Liver (tissue), 8 donors: ENCODE measurements at regions not wholly inside any gene's neighbourhood (a gene's known extent, or its start where the extent isn't known, plus 50 kb on each side); places are given as distances from the start of the nearest gene placed in this dataset.
"Not testable (repeated sequence)": the region's sequence is repeated elsewhere in the genome, so short reads cannot be mapped to it uniquely, and the experiment has no call there.

Experiments
- DNase-seq: peaks from one replicate; pipeline ENCODE4 v3.0.0-alpha.2; 2017; ENCODE audit warnings: low spot score
- H3K27ac ChIP-seq, 2 donors: one replicate each; pipeline ENCODE4 v1.7.0; 2013; ENCODE audit warnings: inconsistent platforms in 2 of 2, low read length in 2 of 2, control low read depth in 1 of 2, low read depth in 1 of 2, mild to moderate bottlenecking in 1 of 2
- H3K27me3 ChIP-seq, 4 donors: one replicate each; pipeline versions ENCODE4 v1.6.1 to v1.7.0; 2013; ENCODE audit warnings: low read length in 3 of 4, inconsistent platforms in 1 of 4, mild to moderate bottlenecking in 1 of 4, moderate library complexity in 1 of 4; ENCODE audit not compliant: control insufficient read depth in 4 of 4, insufficient read depth in 4 of 4
- H3K36me3 ChIP-seq, 4 donors: one replicate each; pipeline versions ENCODE4 v1.6.1 to v1.7.0; 2013; ENCODE audit warnings: low read length in 3 of 4, mild to moderate bottlenecking in 3 of 4, low read depth in 1 of 4, moderate library complexity in 1 of 4; ENCODE audit not compliant: control insufficient read depth in 4 of 4, insufficient read depth in 3 of 4
- H3K4me1 ChIP-seq, 4 donors: one replicate each; pipeline versions ENCODE4 v1.6.1 to v1.7.0; 2013; ENCODE audit warnings: low read length in 3 of 4, mild to moderate bottlenecking in 3 of 4, moderate library complexity in 1 of 4; ENCODE audit not compliant: control insufficient read depth in 4 of 4, insufficient read depth in 4 of 4
- H3K4me3 ChIP-seq, 3 donors: one replicate each; pipeline versions ENCODE4 v1.6.1 to v1.7.0; 2013; ENCODE audit warnings: low read length in 3 of 3, control low read depth in 1 of 3, low read depth in 1 of 3, mild to moderate bottlenecking in 1 of 3
- H3K9ac ChIP-seq, 2 donors: one replicate each; pipeline ENCODE4 v1.7.0; 2013; ENCODE audit warnings: low read length in 2 of 2, mild to moderate bottlenecking in 2 of 2, moderate library complexity in 2 of 2, control low read depth in 1 of 2, low read depth in 1 of 2
- H3K9me3 ChIP-seq, 4 donors: one replicate each; pipeline versions ENCODE4 v1.6.1 to v1.7.0; 2013; ENCODE audit warnings: low read length in 3 of 4; ENCODE audit not compliant: control insufficient read depth in 4 of 4
- ATF3 ChIP-seq: IDR thresholded peaks from 2 replicates; pipeline ENCODE4 v1.6.1; 2016; ENCODE audit warnings: antibody characterized with exemption
- CTCF ChIP-seq: fragments of 150-350 bp; IDR thresholded peaks from 2 replicates; pipeline ENCODE4 v1.5.1; 2017; ENCODE audit warnings: improper control_type of control experiment, low read depth, low read length; ENCODE audit not compliant: missing input control
- FOXA2 ChIP-seq: IDR thresholded peaks from 2 replicates; pipeline ENCODE4 v1.6.1; 2016; ENCODE audit warnings: antibody characterized with exemption
- GABPA ChIP-seq, 2 donors: IDR thresholded peaks in 1 of 2; conservative IDR thresholded peaks in 1 of 2; 2 replicates each; pipeline ENCODE4 v1.6.1; 2016; ENCODE audit warnings: antibody characterized with exemption in 2 of 2, mild to moderate bottlenecking in 1 of 2, moderate library complexity in 1 of 2
- HNF4A ChIP-seq, 2 donors: conservative IDR thresholded peaks; 2 replicates each; pipeline ENCODE4 v1.6.1; 2016; ENCODE audit warnings: antibody characterized with exemption in 2 of 2, mild to moderate bottlenecking in 2 of 2
- HNF4G ChIP-seq: IDR thresholded peaks from 2 replicates; pipeline ENCODE4 v1.6.1; 2016; ENCODE audit warnings: antibody characterized with exemption
- JUND ChIP-seq, 2 donors: IDR thresholded peaks; 2 replicates each; pipeline ENCODE4 v1.6.1; 2016; ENCODE audit warnings: antibody characterized with exemption in 2 of 2
- NR2F2 ChIP-seq: IDR thresholded peaks from 2 replicates; pipeline ENCODE4 v1.6.1; 2016; ENCODE audit warnings: antibody characterized with exemption
- RAD21 ChIP-seq, 2 donors: IDR thresholded peaks; 2 replicates each; pipeline ENCODE4 v1.6.1; 2016; ENCODE audit warnings: antibody characterized with exemption in 2 of 2, mild to moderate bottlenecking in 2 of 2
- REST ChIP-seq: IDR thresholded peaks from 2 replicates; pipeline ENCODE4 v1.6.1; 2016; ENCODE audit warnings: antibody characterized with exemption, mild to moderate bottlenecking
- SP1 ChIP-seq: IDR thresholded peaks from 2 replicates; pipeline ENCODE4 v1.6.1; 2018; ENCODE audit warnings: antibody characterized with exemption, mild to moderate bottlenecking
- TAF1 ChIP-seq: conservative IDR thresholded peaks from 2 replicates; pipeline ENCODE4 v1.6.1; 2016; ENCODE audit warnings: antibody characterized with exemption, mild to moderate bottlenecking
- ZBTB33 ChIP-seq: IDR thresholded peaks from 2 replicates; pipeline ENCODE4 v1.6.1; 2016; ENCODE audit warnings: antibody characterized with exemption
- WGBS: extraction: QIAGEN DNeasy Blood & Tissue Kit; methylation state at CpG from one replicate; pipeline ENCODE4 v1.1.7; 2013; 5-methylcytosine and 5-hydroxymethylcytosine counted together
- donor health status: healthy.
- donor health status: healthy.
- donor health status: healthy.
- donor health status: healthy.
- donor health status: healthy.

GRCh38 chr22:27252282-27253049 is 549.1 kb downstream of the MN1 start:
- H3K27me3 ChIP-seq = peaks cover 0 to 2% (median 0%) of the 10 kb centered on the region in 4 donors

GRCh38 chr22:27253108-27253902 is 548.3 kb downstream of the MN1 start:
- TF ChIP-seq GABPA (IDR thresholded peaks at IDR 0.05 in 1 of 2, conservative IDR thresholded peaks at IDR 0.05 in 1 of 2) = no peak
- no peak for TF ChIP-seq NR2F2
- no peak for TF ChIP-seq HNF4A (conservative IDR thresholded peaks at IDR 0.05)
- TF ChIP-seq FOXA2 = no peak
- no peak for TF ChIP-seq TAF1
- TF ChIP-seq CTCF = no peak
- TF ChIP-seq RAD21 (IDR thresholded peaks at IDR 0.05) = no peak
- TF ChIP-seq HNF4G = no peak
- no peak for TF ChIP-seq ZBTB33
- no peak for TF ChIP-seq JUND (IDR thresholded peaks at IDR 0.05)
- TF ChIP-seq SP1 = no peak
- no peak for TF ChIP-seq REST
- Histone ChIP-seq H3K27me3 (peaks cover 0 to 2% (median 0%) of the 10 kb centered on the region in 4 donors), H3K4me1 (peaks cover 0 to 2% (median 0%) of the 10 kb centered on the region in 4 donors), H3K9ac (no peak overlapping the region), H3K4me3 (no peak overlapping the region), H3K9me3 (peaks cover 0 to 12% (median 8%) of the 10 kb centered on the region in 4 donors), H3K36me3 (no peaks in the 10 kb centered on the region), H3K27ac (no peak overlapping the region)
- no peak for DNase-seq
- 78% methylated on average over 9 of the region's 9 CpGs for WGBS

More at GRCh38 chr22:27252282-27253049, 549.1 kb downstream of the MN1 start:
- Histone ChIP-seq H3K9ac (no peak overlapping the region), H3K36me3 (no peaks in the 10 kb centered on the region), H3K27ac (no peak overlapping the region), H3K4me3 (no peak overlapping the region), H3K4me1 (peaks cover 0 to 2% (median 0%) of the 10 kb centered on the region in 4 donors), H3K9me3 (peaks cover 0 to 12% (median 8%) of the 10 kb centered on the region in 4 donors)
- no peak for TF ChIP-seq ATF3
- DNase-seq = no peak
- 82% methylated on average over 9 of the region's 9 CpGs for WGBS

- H3K9ac ChIP-seq, H3K36me3 ChIP-seq, H3K27ac ChIP-seq, H3K27me3 ChIP-seq, H3K4me3 ChIP-seq, DNase-seq, H3K4me1 ChIP-seq: not testable (repeated sequence)
- WGBS = 76% methylated on average over 5 of the region's 5 CpGs
- peaks cover 0 to 12% (median 8%) of the 10 kb centered on the region in 4 donors for H3K9me3 ChIP-seq
Observed at GRCh38 chr22:27254063-27254462, 547.5 kb downstream of the MN1 start.
